MM.1S (cell line): ENCODE measurements at regions not wholly inside any gene's neighbourhood (a gene's known extent, or its start where the extent isn't known, plus 50 kb on each side); places are given as distances from the start of the nearest gene placed in this dataset.

Experiments used
- CTCF ChIP-seq: fragments of 300-600 bp; sonication (generic); IDR thresholded peaks from 2 replicates; pipeline ENCODE4 v1.5.1; 2016; ENCODE audit warnings: antibody characterized with exemption, low read length, mixed read lengths
- EZH2 ChIP-seq: fragments of 300-600 bp; sonication (generic); optimal IDR thresholded peaks from 2 replicates; pipeline ENCODE3; 2017; ENCODE audit warnings: low read depth, mild to moderate bottlenecking, antibody characterized with exemption, low read length, mixed read lengths
- EZH2phosphoT487 ChIP-seq: fragments of 300-600 bp; sonication (generic); IDR thresholded peaks from 2 replicates; pipeline ENCODE4 v1.6.1; 2018; ENCODE audit warnings: antibody characterized with exemption, low read length

- TF ChIP-seq CTCF (no peak), EZH2 (no peak), EZH2phosphoT487 (no peak)
Measured at GRCh38 chr10:109426987-109427386, 496.3 kb downstream of the XPNPEP1 start.
